ENCODE measurements at regions not wholly inside any gene's neighbourhood (a gene's known extent, or its start where the extent isn't known, plus 50 kb on each side); places are given as distances from the start of the nearest gene placed in this dataset.

- TF ChIP-seq ZNF114 (CRISPR knock-in tag; IDR thresholded peaks at IDR 0.05) (no peak), EZH2phosphoT487 (IDR thresholded peaks at IDR 0.05; ENCODE audit: unreplicated experiment) (no peak), JUNB (IDR thresholded peaks at IDR 0.05; ENCODE audit: unreplicated experiment) (no peak), NANOG (IDR thresholded peaks at IDR 0.05; ENCODE audit: borderline replicate concordance) (no peak)
- TF ChIP-seq, protein P1, sequence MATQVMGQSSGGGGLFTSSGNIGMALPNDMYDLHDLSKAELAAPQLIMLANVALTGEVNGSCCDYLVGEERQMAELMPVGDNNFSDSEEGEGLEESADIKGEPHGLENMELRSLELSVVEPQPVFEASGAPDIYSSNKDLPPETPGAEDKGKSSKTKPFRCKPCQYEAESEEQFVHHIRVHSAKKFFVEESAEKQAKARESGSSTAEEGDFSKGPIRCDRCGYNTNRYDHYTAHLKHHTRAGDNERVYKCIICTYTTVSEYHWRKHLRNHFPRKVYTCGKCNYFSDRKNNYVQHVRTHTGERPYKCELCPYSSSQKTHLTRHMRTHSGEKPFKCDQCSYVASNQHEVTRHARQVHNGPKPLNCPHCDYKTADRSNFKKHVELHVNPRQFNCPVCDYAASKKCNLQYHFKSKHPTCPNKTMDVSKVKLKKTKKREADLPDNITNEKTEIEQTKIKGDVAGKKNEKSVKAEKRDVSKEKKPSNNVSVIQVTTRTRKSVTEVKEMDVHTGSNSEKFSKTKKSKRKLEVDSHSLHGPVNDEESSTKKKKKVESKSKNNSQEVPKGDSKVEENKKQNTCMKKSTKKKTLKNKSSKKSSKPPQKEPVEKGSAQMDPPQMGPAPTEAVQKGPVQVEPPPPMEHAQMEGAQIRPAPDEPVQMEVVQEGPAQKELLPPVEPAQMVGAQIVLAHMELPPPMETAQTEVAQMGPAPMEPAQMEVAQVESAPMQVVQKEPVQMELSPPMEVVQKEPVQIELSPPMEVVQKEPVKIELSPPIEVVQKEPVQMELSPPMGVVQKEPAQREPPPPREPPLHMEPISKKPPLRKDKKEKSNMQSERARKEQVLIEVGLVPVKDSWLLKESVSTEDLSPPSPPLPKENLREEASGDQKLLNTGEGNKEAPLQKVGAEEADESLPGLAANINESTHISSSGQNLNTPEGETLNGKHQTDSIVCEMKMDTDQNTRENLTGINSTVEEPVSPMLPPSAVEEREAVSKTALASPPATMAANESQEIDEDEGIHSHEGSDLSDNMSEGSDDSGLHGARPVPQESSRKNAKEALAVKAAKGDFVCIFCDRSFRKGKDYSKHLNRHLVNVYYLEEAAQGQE (IDR thresholded peaks at IDR 0.05; ENCODE audit: unreplicated experiment), result no peak
- TF ChIP-seq, protein P2, sequence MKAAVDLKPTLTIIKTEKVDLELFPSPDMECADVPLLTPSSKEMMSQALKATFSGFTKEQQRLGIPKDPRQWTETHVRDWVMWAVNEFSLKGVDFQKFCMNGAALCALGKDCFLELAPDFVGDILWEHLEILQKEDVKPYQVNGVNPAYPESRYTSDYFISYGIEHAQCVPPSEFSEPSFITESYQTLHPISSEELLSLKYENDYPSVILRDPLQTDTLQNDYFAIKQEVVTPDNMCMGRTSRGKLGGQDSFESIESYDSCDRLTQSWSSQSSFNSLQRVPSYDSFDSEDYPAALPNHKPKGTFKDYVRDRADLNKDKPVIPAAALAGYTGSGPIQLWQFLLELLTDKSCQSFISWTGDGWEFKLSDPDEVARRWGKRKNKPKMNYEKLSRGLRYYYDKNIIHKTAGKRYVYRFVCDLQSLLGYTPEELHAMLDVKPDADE (IDR thresholded peaks at IDR 0.05), result no peak
Observed at GRCh38 chr20:57794036-57794435, 84.2 kb upstream of the PMEPA1 start (continued).

DNA sequence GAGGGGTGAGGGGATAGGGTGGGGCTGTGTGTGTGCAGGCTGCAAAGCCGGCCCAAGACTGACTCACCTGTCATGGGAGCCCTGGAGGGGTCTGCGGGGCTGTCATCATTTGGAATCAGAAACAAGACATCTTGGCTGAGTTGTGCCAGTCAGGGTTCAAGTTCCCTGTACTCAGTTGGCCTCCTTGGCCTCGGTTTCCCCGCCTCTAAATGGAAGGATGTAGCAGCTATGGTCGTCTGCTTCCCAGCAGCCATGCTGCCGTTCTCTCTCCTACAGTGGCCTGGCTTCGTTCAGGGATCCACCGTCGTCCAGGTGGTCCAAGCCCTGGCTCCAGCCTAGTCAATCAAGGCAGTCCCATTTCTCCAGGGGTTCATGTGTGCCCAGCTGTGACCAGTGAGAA lies 83.6 kb upstream of the PMEPA1 start:
- Mint-ChIP-seq H3K27ac (no peak overlapping the region), H3K4me3 (no peak overlapping the region), H3K9me3 (no peaks in the 10 kb centered on the region), H3K27me3 (ENCODE audit: insufficient read depth, low read depth, poor library complexity) (peaks cover 5% of the 10 kb centered on the region), H3K36me3 (ENCODE audit: low read depth) (no peaks in the 10 kb centered on the region), H3K4me1 (peaks cover 10% of the 10 kb centered on the region; the same call in 2 of the 3 replicates)
- ATAC-seq (no peak), DNase-seq (ENCODE audit: low spot score) (no peak)
- H3K27ac ChIP-seq (ENCODE audit: low read depth), result no peak overlapping the region
- H3K9me2 ChIP-seq (ENCODE audit: insufficient read depth), result no peaks in the 10 kb centered on the region
- H3K27me3 ChIP-seq (ENCODE audit: insufficient read depth), result no peaks in the 10 kb centered on the region
- no peaks in the 10 kb centered on the region for H3F3A ChIP-seq (replicated peaks; ENCODE audit: low read depth)
- no peaks in the 10 kb centered on the region for H4K20me1 ChIP-seq (replicated peaks; ENCODE audit: insufficient read depth)
- no peak overlapping the region for H2AFZ ChIP-seq
- no peaks in the 10 kb centered on the region for H3K4me1 ChIP-seq (ENCODE audit: insufficient read depth)
- H3K36me3 ChIP-seq (ENCODE audit: insufficient read depth), result no peaks in the 10 kb centered on the region
- H3K4me2 ChIP-seq, result no peak overlapping the region
- no peak overlapping the region for H3K4me3 ChIP-seq
- H3K79me2 ChIP-seq (replicated peaks; ENCODE audit: insufficient read depth), result no peaks in the 10 kb centered on the region
- TF ChIP-seq POLR2AphosphoS5 (IDR thresholded peaks at IDR 0.05; ENCODE audit: low read depth), result no peak
- no peak for TF ChIP-seq ZNF114 (CRISPR knock-in tag; IDR thresholded peaks at IDR 0.05)
- no peak for TF ChIP-seq CTCF (conservative IDR thresholded peaks at IDR 0.05; ENCODE audit: low read depth in 2 of 2)
- TF ChIP-seq CREB1 (CRISPR knock-in tag; IDR thresholded peaks at IDR 0.05; ENCODE audit: low read depth), result no peak
- TF ChIP-seq, protein P2 (IDR thresholded peaks at IDR 0.05), result no peak
- TF ChIP-seq STAT1 (IDR thresholded peaks at IDR 0.05; ENCODE audit: unreplicated experiment), result no peak
- TF ChIP-seq, protein P1 (IDR thresholded peaks at IDR 0.05; ENCODE audit: unreplicated experiment), result no peak
- TF ChIP-seq EZH2phosphoT487 (IDR thresholded peaks at IDR 0.05; ENCODE audit: unreplicated experiment), result no peak
- no peak for TF ChIP-seq EZH2 (IDR thresholded peaks at IDR 0.05; ENCODE audit: low read depth, unreplicated experiment)
